RWPE2 (cell line): ENCODE measurements at regions not wholly inside any gene's neighbourhood (a gene's known extent, or its start where the extent isn't known, plus 50 kb on each side); places are given as distances from the start of the nearest gene placed in this dataset.
"Not testable (repeated sequence)": the region's sequence is repeated elsewhere in the genome, so short reads cannot be mapped to it uniquely, and the experiment has no call there.

Experiments used
- ATAC-seq: fragments of 200-7000 bp; cut with Tn5 transposase; 3 replicates; pipeline ENCODE4 v1.9.1; 2021; ENCODE audit warnings: low read depth
- DNase-seq: peaks from one replicate; pipeline ENCODE4 v3.0.0-alpha.2; 2020; ENCODE audit warnings: low spot score
- H3K27ac ChIP-seq: fragments of 450-650 bp; 2 replicates; pipeline ENCODE4 v1.5.1; 2017; ENCODE audit warnings: mild to moderate bottlenecking; ENCODE audit not compliant: poor library complexity, severe bottlenecking
- H3K27me3 ChIP-seq: fragments of 250-450 bp; sonication (Bioruptor Pico); 2 replicates; pipeline ENCODE4 v1.5.1; 2021; ENCODE audit warnings: mild to moderate bottlenecking, moderate library complexity; ENCODE audit not compliant: insufficient read depth, poor library complexity, severe bottlenecking
- H3K36me3 ChIP-seq: fragments of 250-450 bp; sonication (Bioruptor Pico); 2 replicates; pipeline ENCODE4 v1.5.1; 2020; ENCODE audit warnings: low read depth, mild to moderate bottlenecking, moderate library complexity
- H3K4me1 ChIP-seq: fragments of 250-450 bp; sonication (Bioruptor Pico); 2 replicates; pipeline ENCODE4 v1.5.1; 2021; ENCODE audit warnings: mild to moderate bottlenecking, moderate library complexity; ENCODE audit not compliant: insufficient read depth, poor library complexity, severe bottlenecking
- H3K4me3 ChIP-seq: fragments of 250-450 bp; sonication (Bioruptor Pico); 2 replicates; pipeline ENCODE4 v1.5.1; 2021; ENCODE audit warnings: mild to moderate bottlenecking, moderate library complexity; ENCODE audit not compliant: severe bottlenecking
- H3K9me3 ChIP-seq: fragments of 250-450 bp; sonication (Bioruptor Pico); 2 replicates; pipeline ENCODE4 v1.5.1; 2021; ENCODE audit warnings: mild to moderate bottlenecking, moderate library complexity; ENCODE audit not compliant: severe bottlenecking
- TF ChIP-seq, protein P1 (sequence below): fragments of 450-650 bp; IDR thresholded peaks from one replicate; pipeline ENCODE4 v1.5.1; 2017; ENCODE audit warnings: mild to moderate bottlenecking, moderate library complexity; ENCODE audit not compliant: poor library complexity, severe bottlenecking

DNA sequence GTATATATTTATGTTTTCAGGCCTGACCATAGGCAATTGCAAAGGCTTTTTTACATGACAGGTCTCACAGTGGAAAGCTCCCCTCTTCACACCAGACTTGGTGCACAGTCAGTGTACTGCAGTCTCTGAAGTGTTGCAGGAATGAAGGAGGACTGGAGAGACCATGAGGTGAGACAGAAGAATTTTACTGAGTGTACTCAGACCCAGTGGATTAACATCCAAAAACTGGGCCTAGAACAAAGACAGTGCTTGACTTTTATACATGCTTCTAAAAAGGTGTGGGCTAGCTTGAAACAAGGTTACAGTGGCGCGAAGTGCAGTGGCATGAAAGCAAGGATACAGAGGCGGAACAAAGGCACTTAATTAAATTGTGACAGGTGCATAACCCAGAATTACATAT is 822.9 kb downstream of the RAPGEF2 start:
- ATAC-seq (no peak), DNase-seq (no peak)
- Histone ChIP-seq H3K27me3 (no peaks in the 10 kb centered on the region), H3K36me3 (no peaks in the 10 kb centered on the region), H3K27ac (no peak overlapping the region), H3K4me1 (no peaks in the 10 kb centered on the region), H3K9me3 (peaks cover 2% of the 10 kb centered on the region), H3K4me3 (no peak overlapping the region)
- TF ChIP-seq, protein P1, sequence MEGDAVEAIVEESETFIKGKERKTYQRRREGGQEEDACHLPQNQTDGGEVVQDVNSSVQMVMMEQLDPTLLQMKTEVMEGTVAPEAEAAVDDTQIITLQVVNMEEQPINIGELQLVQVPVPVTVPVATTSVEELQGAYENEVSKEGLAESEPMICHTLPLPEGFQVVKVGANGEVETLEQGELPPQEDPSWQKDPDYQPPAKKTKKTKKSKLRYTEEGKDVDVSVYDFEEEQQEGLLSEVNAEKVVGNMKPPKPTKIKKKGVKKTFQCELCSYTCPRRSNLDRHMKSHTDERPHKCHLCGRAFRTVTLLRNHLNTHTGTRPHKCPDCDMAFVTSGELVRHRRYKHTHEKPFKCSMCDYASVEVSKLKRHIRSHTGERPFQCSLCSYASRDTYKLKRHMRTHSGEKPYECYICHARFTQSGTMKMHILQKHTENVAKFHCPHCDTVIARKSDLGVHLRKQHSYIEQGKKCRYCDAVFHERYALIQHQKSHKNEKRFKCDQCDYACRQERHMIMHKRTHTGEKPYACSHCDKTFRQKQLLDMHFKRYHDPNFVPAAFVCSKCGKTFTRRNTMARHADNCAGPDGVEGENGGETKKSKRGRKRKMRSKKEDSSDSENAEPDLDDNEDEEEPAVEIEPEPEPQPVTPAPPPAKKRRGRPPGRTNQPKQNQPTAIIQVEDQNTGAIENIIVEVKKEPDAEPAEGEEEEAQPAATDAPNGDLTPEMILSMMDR, result no peak

DNA sequence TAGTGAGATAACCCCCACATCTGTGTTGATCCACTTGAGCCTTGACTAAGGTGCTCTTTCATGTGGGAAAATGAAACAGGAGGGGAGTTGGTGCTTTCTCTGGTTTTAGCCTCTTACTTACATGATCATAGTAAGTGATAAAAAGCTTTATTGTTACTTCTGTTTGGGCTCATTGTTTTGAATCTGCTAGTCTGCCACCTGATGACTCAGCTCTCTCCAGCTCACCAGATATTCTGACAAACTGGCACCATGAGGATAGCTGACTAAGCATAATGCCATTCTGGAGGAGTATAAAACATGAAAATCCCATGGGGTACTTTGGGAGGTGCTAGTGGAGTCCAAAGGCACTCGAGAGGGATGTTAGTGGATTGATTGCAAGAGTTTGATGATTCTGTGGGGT is 824.0 kb downstream of the RAPGEF2 start:
- no peak overlapping the region for H3K27ac ChIP-seq
- peaks cover 2% of the 10 kb centered on the region for H3K9me3 ChIP-seq
- ATAC-seq (no peak), DNase-seq (no peak)
- no peaks in the 10 kb centered on the region for H3K4me1 ChIP-seq
- TF ChIP-seq, protein P1, result no peak
- H3K27me3 ChIP-seq, result no peaks in the 10 kb centered on the region
- H3K4me3 ChIP-seq, result no peak overlapping the region
- no peaks in the 10 kb centered on the region for H3K36me3 ChIP-seq

DNA sequence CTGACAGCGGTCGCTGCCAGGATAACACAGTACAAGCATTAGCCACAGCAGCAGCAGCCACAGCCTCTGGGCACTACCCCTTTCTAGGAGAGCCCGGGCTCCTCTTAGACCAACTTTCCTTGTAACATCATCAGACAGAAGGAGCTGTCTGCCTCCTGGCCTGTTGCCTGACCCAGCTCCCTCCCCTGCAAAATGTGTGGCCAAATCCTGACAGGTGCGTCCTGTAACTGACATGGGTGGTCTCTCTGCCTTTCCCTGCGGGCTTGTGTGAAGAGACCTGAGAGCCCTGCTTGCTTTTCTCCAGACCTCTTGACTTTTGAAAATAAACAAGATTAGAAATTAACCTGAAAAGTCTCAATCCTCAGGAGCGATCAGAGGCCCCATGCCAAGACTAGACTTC is 824.9 kb downstream of the RAPGEF2 start:
- H3K27ac ChIP-seq, result no peak overlapping the region
- no peaks in the 10 kb centered on the region for H3K4me1 ChIP-seq
- TF ChIP-seq, protein P1, result no peak
- no peaks in the 10 kb centered on the region for H3K36me3 ChIP-seq
- H3K4me3 ChIP-seq, result no peak overlapping the region
- peaks cover 2% of the 10 kb centered on the region for H3K9me3 ChIP-seq
- no peak for ATAC-seq
- H3K27me3 ChIP-seq, result no peaks in the 10 kb centered on the region
- DNase-seq, result no peak

DNA sequence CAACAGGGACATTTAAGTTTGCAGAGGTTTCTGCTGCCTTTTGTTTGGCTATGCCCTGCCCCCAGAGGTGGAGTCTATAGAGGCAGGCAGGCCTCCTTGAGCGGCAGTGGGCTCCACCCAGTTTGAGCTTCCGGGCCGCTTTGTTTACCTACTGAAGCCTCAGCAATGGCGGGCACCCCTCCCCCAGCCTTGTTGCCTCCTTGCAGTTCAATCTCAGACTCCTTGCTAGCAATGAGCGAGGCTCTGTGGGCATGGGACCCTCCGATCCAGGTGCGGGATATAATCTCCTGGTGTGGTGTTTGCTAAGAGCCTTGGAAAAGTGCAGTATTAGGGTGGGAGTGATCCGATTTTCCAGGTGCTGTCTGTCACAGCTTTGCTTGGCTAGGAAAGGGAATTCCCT is 831.7 kb downstream of the RAPGEF2 start:
- not testable (repeated sequence) for H3K4me1 ChIP-seq, H3K36me3 ChIP-seq, H3K9me3 ChIP-seq, H3K4me3 ChIP-seq, ATAC-seq, H3K27ac ChIP-seq, H3K27me3 ChIP-seq, DNase-seq

DNA sequence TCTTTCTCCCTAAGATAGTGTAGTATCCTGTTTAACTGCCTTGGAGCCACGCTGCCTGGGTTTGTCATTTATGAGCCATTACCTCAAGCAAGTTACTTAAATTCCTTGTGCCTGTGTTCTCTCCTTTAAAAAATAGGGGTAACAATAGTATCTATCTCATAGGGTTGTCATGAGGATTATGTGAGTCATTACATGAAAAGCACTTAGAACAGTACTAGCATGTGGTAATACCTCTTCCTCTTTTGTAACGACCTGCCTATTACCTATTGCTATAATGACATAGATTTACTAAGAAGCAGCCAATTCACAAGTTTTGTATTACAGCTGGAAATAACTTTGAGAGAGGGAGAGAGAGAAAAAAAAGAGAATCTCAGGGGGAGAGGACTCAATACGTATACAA is 834.7 kb downstream of the RAPGEF2 start:
- Histone ChIP-seq H3K9me3 (no peaks in the 10 kb centered on the region), H3K4me1 (no peaks in the 10 kb centered on the region), H3K36me3 (no peaks in the 10 kb centered on the region), H3K27ac (no peak overlapping the region), H3K4me3 (no peak overlapping the region), H3K27me3 (no peaks in the 10 kb centered on the region)
- TF ChIP-seq, protein P1, result no peak
- ATAC-seq (peak; percentile 58), DNase-seq (no peak)

DNA sequence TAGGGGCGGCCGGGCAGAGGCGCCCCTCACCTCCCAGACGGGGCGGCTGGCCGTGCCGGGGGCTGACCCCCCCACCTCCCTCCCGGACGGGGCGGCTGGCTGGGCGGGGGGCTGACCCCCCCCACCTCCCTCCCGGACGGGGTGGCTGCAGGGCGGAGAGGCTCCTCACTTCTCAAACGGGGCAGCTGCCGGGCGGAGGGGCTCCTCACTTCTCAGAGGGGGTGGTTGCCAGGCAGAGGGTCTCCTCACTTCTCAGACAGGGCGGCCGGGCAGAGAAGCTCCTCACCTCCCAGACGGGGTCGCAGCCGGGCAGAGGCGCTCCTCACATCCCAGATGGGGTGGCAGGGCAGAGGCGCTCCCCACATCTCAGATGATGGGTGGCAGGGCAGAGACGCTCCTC is 836.8 kb downstream of the RAPGEF2 start:
- not testable (repeated sequence) for H3K27me3 ChIP-seq

More for the DNA sequence above, 836.8 kb downstream of the RAPGEF2 start:
- H3K27ac ChIP-seq, ATAC-seq, H3K4me3 ChIP-seq, H3K9me3 ChIP-seq, H3K36me3 ChIP-seq, H3K4me1 ChIP-seq, DNase-seq: not testable (repeated sequence)
